Gastroesophageal sphincter (tissue), 4 donors: ENCODE measurements at regions not wholly inside any gene's neighbourhood (a gene's known extent, or its start where the extent isn't known, plus 50 kb on each side); places are given as distances from the start of the nearest gene placed in this dataset.

Source experiments
- ATAC-seq: fragments of 150-250 bp; one replicate; pipeline ENCODE4 v1.9.1; 2016; ENCODE audit warnings: mild to moderate bottlenecking, moderate library complexity
- H3K27ac ChIP-seq, 4 donors: fragments of 200-600 bp; sonication (generic) in 3 of 4; 1 replicate in 3 of 4; 2 replicates in 1 of 4; pipeline ENCODE4 v1.5.1; 2016 to 2019
- H3K27me3 ChIP-seq: fragments of 200-600 bp; sonication (generic); one replicate; pipeline ENCODE4 v1.5.1; 2019
- H3K36me3 ChIP-seq, 2 donors: fragments of 200-600 bp; sonication (generic); one replicate each; pipeline ENCODE4 v1.5.1; 2019; ENCODE audit warnings: control low read depth in 1 of 2
- H3K4me1 ChIP-seq, 3 donors: fragments of 200-600 bp; sonication (generic); 1 replicate in 2 of 3; 2 replicates in 1 of 3; pipeline ENCODE4 v1.5.1; 2016 to 2019; ENCODE audit warnings: control low read depth in 2 of 3
- H3K4me3 ChIP-seq, 2 donors: fragments of 200-600 bp; sonication (generic); one replicate each; pipeline ENCODE4 v1.5.1; 2019; ENCODE audit warnings: mild to moderate bottlenecking in 1 of 2, moderate library complexity in 1 of 2
- H3K9me3 ChIP-seq, 3 donors: fragments of 200-600 bp; sonication (generic); one replicate each; pipeline ENCODE4 v1.5.1; 2017 to 2019; ENCODE audit warnings: control low read depth in 2 of 3
- CTCF ChIP-seq, 4 experiments: fragments of 200-600 bp in 2 of 4; fragments of 450-650 bp in 2 of 4; sonication (generic) in 1 of 4; IDR thresholded peaks; one replicate each; pipeline ENCODE4 v1.5.1; 2017 to 2019; ENCODE audit warnings: antibody characterized with exemption in 4 of 4, mild to moderate bottlenecking in 2 of 4, moderate library complexity in 2 of 4
- EP300 ChIP-seq: sonication (generic); formaldehyde crosslinking; IDR thresholded peaks from one replicate; pipeline ENCODE4 v1.6.1; 2017; ENCODE audit warnings: antibody characterized with exemption, mild to moderate bottlenecking
- POLR2A ChIP-seq, 2 donors: fragments of 450-650 bp; IDR thresholded peaks; one replicate each; pipeline ENCODE4 v1.6.1; 2017; ENCODE audit warnings: antibody characterized with exemption in 2 of 2, mild to moderate bottlenecking in 2 of 2, moderate library complexity in 1 of 2
- POLR2AphosphoS5 ChIP-seq: sonication (generic); formaldehyde crosslinking; IDR thresholded peaks from one replicate; pipeline ENCODE4 v1.6.1; 2017; ENCODE audit warnings: antibody characterized with exemption
- WGBS, 2 donors: methylation state at CpG; one replicate each; pipeline ENCODE4 v1.1.5; 2018; ENCODE audit warnings: low coverage in 1 of 2; 5-methylcytosine and 5-hydroxymethylcytosine counted together

DNA sequence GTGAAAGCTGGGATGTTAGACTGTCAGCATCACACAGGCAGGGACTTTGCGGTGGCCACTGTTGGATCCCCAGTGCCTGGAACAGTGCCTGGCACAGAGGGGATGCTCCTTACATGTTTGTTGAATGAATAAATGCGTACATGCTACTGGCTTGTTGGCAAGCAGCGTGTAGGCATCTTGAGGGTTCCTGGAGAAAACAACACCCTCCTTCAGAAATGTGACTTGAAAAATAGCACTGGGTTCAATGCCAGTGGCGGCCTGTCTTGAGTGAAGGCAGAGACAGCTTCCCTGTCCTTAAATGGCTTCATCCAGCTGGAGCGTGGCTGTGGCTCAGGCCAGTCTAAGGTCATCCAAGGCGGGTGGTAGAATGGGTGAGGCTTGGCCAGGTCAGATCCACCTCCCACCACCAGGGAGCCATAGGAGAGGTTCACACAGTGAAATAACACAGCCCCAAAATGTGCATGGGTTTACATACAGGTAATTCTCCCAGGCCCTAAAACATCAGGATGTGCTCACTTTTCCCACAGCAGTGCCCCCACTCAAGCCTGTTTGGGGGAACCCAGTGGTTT lies 171.4 kb downstream of the PHETA1 start:
- no peaks in the 10 kb centered on the region for H3K4me1 ChIP-seq
- H3K27ac ChIP-seq = no peak overlapping the region
- H3K36me3 ChIP-seq = no peaks in the 10 kb centered on the region
- TF ChIP-seq POLR2A (IDR thresholded peaks at IDR 0.05) (no peak), POLR2AphosphoS5 (no peak), EP300 (no peak), CTCF (IDR thresholded peaks at IDR 0.05) (no peak)
- no peak for ATAC-seq
- H3K4me3 ChIP-seq = no peak overlapping the region
- WGBS, 2 donors = 67 to 83% methylated on average over 1 of the region's 6 CpGs
- no peaks in the 10 kb centered on the region for H3K9me3 ChIP-seq
- peaks cover 63% of the 10 kb centered on the region for H3K27me3 ChIP-seq

DNA sequence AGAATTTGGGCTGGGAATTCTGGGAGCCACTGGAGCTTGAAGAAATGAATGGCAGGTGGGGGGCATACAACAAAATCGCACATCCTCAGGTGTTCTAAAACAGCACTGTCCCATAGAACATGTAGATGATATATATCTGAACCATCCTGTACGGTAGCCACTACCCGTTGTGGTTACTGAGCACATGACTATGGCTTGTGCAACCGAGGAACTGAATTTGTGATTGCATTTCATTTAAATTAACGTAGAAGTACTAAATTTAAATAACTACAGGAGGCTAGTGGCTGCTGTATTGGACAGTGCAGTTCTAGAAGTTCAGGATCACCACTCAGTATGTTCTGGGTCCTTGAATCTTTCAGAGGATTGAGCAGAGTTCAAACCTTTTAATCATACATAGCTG lies 172.4 kb downstream of the PHETA1 start:
- Histone ChIP-seq H3K36me3 (no peaks in the 10 kb centered on the region), H3K4me3 (no peak overlapping the region), H3K9me3 (no peaks in the 10 kb centered on the region), H3K27ac (no peak overlapping the region), H3K27me3 (peaks cover 63% of the 10 kb centered on the region), H3K4me1 (no peaks in the 10 kb centered on the region)
- 67 to 72% methylated on average over 4 to 5 of the region's 5 CpGs for WGBS, 2 donors
- no peak for TF ChIP-seq EP300
- no peak for TF ChIP-seq POLR2AphosphoS5
- TF ChIP-seq CTCF (IDR thresholded peaks at IDR 0.05) = no peak
- TF ChIP-seq POLR2A (IDR thresholded peaks at IDR 0.05) = no peak
- ATAC-seq = no peak

DNA sequence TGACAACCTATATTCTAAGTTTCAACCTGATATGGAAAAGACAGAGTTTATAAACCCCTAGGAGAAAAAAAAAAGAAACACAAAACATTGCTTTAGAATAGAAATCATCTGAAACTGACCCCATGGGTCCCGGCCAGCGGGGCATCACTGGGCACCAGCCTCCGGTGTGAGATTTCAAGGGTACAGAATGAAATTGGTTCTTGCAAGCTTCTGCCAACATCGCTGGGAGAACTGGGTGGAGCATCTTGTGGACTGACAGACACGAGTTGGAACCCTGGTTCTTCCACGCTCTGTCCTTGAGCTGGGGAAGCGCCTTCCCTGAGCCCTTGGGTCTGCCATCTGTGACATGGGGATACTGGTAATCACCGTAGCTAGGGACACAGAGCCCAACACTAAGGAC lies 173.6 kb downstream of the PHETA1 start:
- WGBS, 2 donors = 77 to 87% methylated on average over 3 to 6 of the region's 8 CpGs
- H3K36me3 ChIP-seq = no peaks in the 10 kb centered on the region

DNA sequence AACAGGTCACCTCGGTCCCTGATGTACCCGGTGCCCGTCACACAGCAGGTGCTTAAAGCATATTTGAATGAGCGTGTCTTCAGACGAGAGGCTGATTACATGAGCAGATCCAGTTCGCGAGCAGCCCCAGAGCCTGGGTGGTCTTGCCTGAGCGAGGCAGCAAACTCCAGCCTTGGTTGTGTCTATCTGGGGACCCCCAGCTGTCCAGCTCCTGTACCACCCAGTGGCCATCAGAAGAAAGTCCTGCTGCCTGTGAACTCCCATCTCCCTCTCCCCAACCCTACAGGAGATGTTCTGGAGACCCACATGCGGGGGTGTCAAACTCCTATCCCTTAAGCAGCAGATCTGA lies 174.2 kb downstream of the PHETA1 start:
- no peak for ATAC-seq
- H3K4me3 ChIP-seq = no peak overlapping the region
- no peak overlapping the region for H3K27ac ChIP-seq
- no peaks in the 10 kb centered on the region for H3K36me3 ChIP-seq
- peaks cover 0 to 5% (median 0%) of the 10 kb centered on the region in 3 donors for H3K9me3 ChIP-seq
- no peaks in the 10 kb centered on the region for H3K4me1 ChIP-seq
- H3K27me3 ChIP-seq = peaks cover 59% of the 10 kb centered on the region
- TF ChIP-seq POLR2AphosphoS5 (no peak), POLR2A (IDR thresholded peaks at IDR 0.05) (no peak), CTCF (IDR thresholded peaks at IDR 0.05) (no peak), EP300 (no peak)
- 80% methylated on average over 1 of the region's 9 CpGs; no CpG with 5 or more reads in 1 of the 2 donors for WGBS, 2 donors

More for the DNA sequence above, 173.6 kb downstream of the PHETA1 start:
- Histone ChIP-seq H3K4me1 (no peaks in the 10 kb centered on the region), H3K4me3 (no peak overlapping the region), H3K9me3 (no peaks in the 10 kb centered on the region), H3K27ac (no peak overlapping the region), H3K27me3 (peaks cover 63% of the 10 kb centered on the region)
- TF ChIP-seq CTCF (IDR thresholded peaks at IDR 0.05) (no peak), POLR2AphosphoS5 (no peak), EP300 (no peak), POLR2A (IDR thresholded peaks at IDR 0.05) (no peak)
- no peak for ATAC-seq

DNA sequence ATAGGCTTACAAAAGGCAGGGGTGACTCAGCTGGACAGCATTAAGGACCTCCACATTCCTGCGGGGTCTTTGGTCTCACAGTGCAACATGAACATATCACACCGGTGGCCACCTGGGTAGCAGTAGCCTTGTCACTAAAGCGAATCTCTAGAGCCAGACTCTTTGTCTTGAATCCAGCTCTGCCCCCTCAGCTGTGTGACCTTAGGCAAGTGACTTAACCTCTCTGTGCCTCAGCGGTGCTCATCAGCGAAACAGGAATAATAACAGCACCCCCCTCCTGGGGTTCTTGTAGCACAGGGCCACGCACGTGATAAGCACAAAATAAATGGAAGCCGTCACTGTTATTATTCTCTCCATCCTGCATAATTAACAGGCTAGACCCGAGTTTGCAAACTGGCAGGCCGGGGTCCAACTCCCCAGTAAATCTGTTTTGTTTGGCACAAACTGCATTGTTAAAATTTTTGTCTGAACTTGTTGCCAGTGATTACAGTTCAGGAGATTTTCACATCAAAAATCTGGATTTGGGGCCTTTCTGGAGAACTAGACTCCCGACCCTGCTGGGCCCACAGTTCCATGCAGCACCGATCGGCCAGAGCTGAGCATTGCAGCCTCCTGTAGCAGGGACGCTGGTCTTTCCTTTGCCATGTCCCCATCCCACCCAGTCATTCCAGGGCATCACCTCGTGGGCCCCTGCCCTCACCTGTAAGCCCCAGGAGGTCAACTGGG lies 174.8 kb downstream of the PHETA1 start:
- 30 to 60% methylated on average over 3 to 10 of the region's 15 CpGs for WGBS, 2 donors
- Histone ChIP-seq H3K4me1 (no peaks in the 10 kb centered on the region), H3K4me3 (no peak overlapping the region), H3K27ac (no peak overlapping the region), H3K27me3 (peaks cover 59% of the 10 kb centered on the region), H3K36me3 (no peaks in the 10 kb centered on the region), H3K9me3 (peaks cover 0 to 7% (median 0%) of the 10 kb centered on the region in 3 donors)
- no peak for TF ChIP-seq POLR2A (IDR thresholded peaks at IDR 0.05)
- ATAC-seq = no peak
